ENCODE measurements at regions not wholly inside any gene's neighbourhood (a gene's known extent, or its start where the extent isn't known, plus 50 kb on each side); places are given as distances from the start of the nearest gene placed in this dataset.

- Mint-ChIP-seq H3K4me1 (no peaks in the 10 kb centered on the region), H3K36me3 (no peaks in the 10 kb centered on the region), H3K4me3 (no peak overlapping the region), H3K27ac (no peak overlapping the region), H3K27me3 (peaks cover 19% of the 10 kb centered on the region), H3K9me3 (no peaks in the 10 kb centered on the region)
- DNase-seq = no peak
- Histone ChIP-seq H3K4me3 (ENCODE audit: low read depth, low read length) (no peak overlapping the region), H3K9me3 (ENCODE audit: control insufficient read depth in 2 of 2, low read length in 2 of 2) (no peaks in the 10 kb centered on the region), H3K36me3 (ENCODE audit: control insufficient read depth, insufficient read depth, low read length) (no peaks in the 10 kb centered on the region), H3K27me3 (ENCODE audit: control insufficient read depth, insufficient read depth, low read length) (peaks cover 3% of the 10 kb centered on the region), H3K27ac (ENCODE audit: insufficient read depth, low read length, poor library complexity, severe bottlenecking) (no peak overlapping the region), H3K4me1 (ENCODE audit: control insufficient read depth, insufficient read depth, low read length, poor library complexity, severe bottlenecking) (no peaks in the 10 kb centered on the region)
- no peak for ATAC-seq (ENCODE audit: low read depth in 2 of 2)
Measured at GRCh38 chr2:196487417-196487816, 152.1 kb upstream of the CCDC150 start.

- no peaks in the 10 kb centered on the region for H3K9me3 ChIP-seq (ENCODE audit: control insufficient read depth in 2 of 2, low read length in 2 of 2)
- Mint-ChIP-seq H3K4me3 (no peak overlapping the region), H3K27me3 (peaks cover 19% of the 10 kb centered on the region), H3K9me3 (peaks cover 0 to 7% (median 2%) of the 10 kb centered on the region in 7 donors), H3K36me3 (no peaks in the 10 kb centered on the region), H3K27ac (no peak overlapping the region), H3K4me1 (no peaks in the 10 kb centered on the region)
- H3K4me3 ChIP-seq (ENCODE audit: low read depth, low read length) = no peak overlapping the region
- H3K4me1 ChIP-seq (ENCODE audit: control insufficient read depth, insufficient read depth, low read length, poor library complexity, severe bottlenecking) = no peaks in the 10 kb centered on the region
- H3K27me3 ChIP-seq (ENCODE audit: control insufficient read depth, insufficient read depth, low read length) = peaks cover 10% of the 10 kb centered on the region
- DNase-seq = no peak
- no peak for ATAC-seq (ENCODE audit: low read depth in 2 of 2)
- no peaks in the 10 kb centered on the region for H3K36me3 ChIP-seq (ENCODE audit: control insufficient read depth, insufficient read depth, low read length)
- H3K27ac ChIP-seq (ENCODE audit: insufficient read depth, low read length, poor library complexity, severe bottlenecking) = no peak overlapping the region
Measured at GRCh38 chr2:196489371-196489770, 150.1 kb upstream of the CCDC150 start.

- peaks cover 10% of the 10 kb centered on the region for H3K27me3 ChIP-seq (ENCODE audit: control insufficient read depth, insufficient read depth, low read length)
- Mint-ChIP-seq H3K9me3 (peaks cover 0 to 8% (median 7%) of the 10 kb centered on the region in 7 donors), H3K27ac (no peak overlapping the region), H3K4me1 (no peaks in the 10 kb centered on the region), H3K36me3 (no peaks in the 10 kb centered on the region), H3K4me3 (no peak overlapping the region), H3K27me3 (peaks cover 18% of the 10 kb centered on the region)
- H3K9me3 ChIP-seq (ENCODE audit: control insufficient read depth in 2 of 2, low read length in 2 of 2) = peaks cover 2 to 3% of the 10 kb centered on the region in 2 experiments
- no peak overlapping the region for H3K27ac ChIP-seq (ENCODE audit: insufficient read depth, low read length, poor library complexity, severe bottlenecking)
- no peak overlapping the region for H3K4me3 ChIP-seq (ENCODE audit: low read depth, low read length)
- DNase-seq = no peak
- H3K36me3 ChIP-seq (ENCODE audit: control insufficient read depth, insufficient read depth, low read length) = no peaks in the 10 kb centered on the region
- no peak for ATAC-seq (ENCODE audit: low read depth in 2 of 2)
- no peaks in the 10 kb centered on the region for H3K4me1 ChIP-seq (ENCODE audit: control insufficient read depth, insufficient read depth, low read length, poor library complexity, severe bottlenecking)
Measured at GRCh38 chr2:196492946-196493345, 146.6 kb upstream of the CCDC150 start.

DNA sequence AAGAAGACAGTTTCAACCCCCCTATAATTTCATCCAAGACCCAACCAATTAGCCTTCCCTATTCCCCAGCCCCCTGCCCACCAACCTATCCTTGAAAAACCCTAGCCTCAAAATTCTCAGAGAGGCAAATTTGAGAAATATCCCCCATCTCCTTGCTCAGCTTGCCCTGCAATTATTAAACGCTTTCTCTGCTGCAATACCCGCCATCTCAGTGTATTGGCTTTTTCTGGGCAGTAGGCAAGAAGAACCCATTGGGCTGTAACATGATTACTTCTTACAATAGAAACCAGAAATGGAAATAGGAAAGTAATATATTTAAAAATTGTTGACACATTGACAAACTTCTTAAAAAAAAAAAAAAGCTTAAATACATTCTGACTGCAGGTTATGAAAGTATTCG lies 140.6 kb upstream of the CCDC150 start:
- H3K27ac ChIP-seq (ENCODE audit: insufficient read depth, low read length, poor library complexity, severe bottlenecking) = no peak overlapping the region
- ATAC-seq (ENCODE audit: low read depth in 2 of 2) (no peak), DNase-seq (no peak)
- no peaks in the 10 kb centered on the region for H3K36me3 ChIP-seq (ENCODE audit: control insufficient read depth, insufficient read depth, low read length)
- Mint-ChIP-seq H3K9me3 (peaks cover 0 to 16% (median 9%) of the 10 kb centered on the region in 7 donors), H3K36me3 (no peaks in the 10 kb centered on the region), H3K27me3 (peaks cover 4% of the 10 kb centered on the region), H3K4me3 (no peak overlapping the region), H3K27ac (no peak overlapping the region), H3K4me1 (no peaks in the 10 kb centered on the region)
- no peaks in the 10 kb centered on the region for H3K4me1 ChIP-seq (ENCODE audit: control insufficient read depth, insufficient read depth, low read length, poor library complexity, severe bottlenecking)
- H3K27me3 ChIP-seq (ENCODE audit: control insufficient read depth, insufficient read depth, low read length) = peaks cover 4% of the 10 kb centered on the region
- no peak overlapping the region for H3K4me3 ChIP-seq (ENCODE audit: low read depth, low read length)
- peaks cover 7 to 13% of the 10 kb centered on the region in 2 experiments for H3K9me3 ChIP-seq (ENCODE audit: control insufficient read depth in 2 of 2, low read length in 2 of 2)

GRCh38 chr2:196499686-196500085 lies 139.8 kb upstream of the CCDC150 start:
- no peak overlapping the region for H3K27ac ChIP-seq (ENCODE audit: insufficient read depth, low read length, poor library complexity, severe bottlenecking)
- peaks cover 3% of the 10 kb centered on the region for H3K27me3 ChIP-seq (ENCODE audit: control insufficient read depth, insufficient read depth, low read length)
- H3K36me3 Mint-ChIP-seq = peaks cover 2% of the 10 kb centered on the region
- H3K4me1 ChIP-seq (ENCODE audit: control insufficient read depth, insufficient read depth, low read length, poor library complexity, severe bottlenecking) = no peaks in the 10 kb centered on the region
- no peak for DNase-seq
- H3K27me3 Mint-ChIP-seq = peaks cover 4% of the 10 kb centered on the region
- H3K4me1 Mint-ChIP-seq = no peaks in the 10 kb centered on the region
- no peaks in the 10 kb centered on the region for H3K36me3 ChIP-seq (ENCODE audit: control insufficient read depth, insufficient read depth, low read length)
- H3K9me3 ChIP-seq (ENCODE audit: control insufficient read depth in 2 of 2, low read length in 2 of 2) = peaks cover 6 to 13% of the 10 kb centered on the region in 2 experiments
- H3K9me3 Mint-ChIP-seq = peaks cover 0 to 11% (median 8%) of the 10 kb centered on the region in 7 donors
- no peak overlapping the region for H3K4me3 ChIP-seq (ENCODE audit: low read depth, low read length)
- H3K27ac Mint-ChIP-seq = no peak overlapping the region
- no peak for ATAC-seq (ENCODE audit: low read depth in 2 of 2)
- H3K4me3 Mint-ChIP-seq = no peak overlapping the region

DNA sequence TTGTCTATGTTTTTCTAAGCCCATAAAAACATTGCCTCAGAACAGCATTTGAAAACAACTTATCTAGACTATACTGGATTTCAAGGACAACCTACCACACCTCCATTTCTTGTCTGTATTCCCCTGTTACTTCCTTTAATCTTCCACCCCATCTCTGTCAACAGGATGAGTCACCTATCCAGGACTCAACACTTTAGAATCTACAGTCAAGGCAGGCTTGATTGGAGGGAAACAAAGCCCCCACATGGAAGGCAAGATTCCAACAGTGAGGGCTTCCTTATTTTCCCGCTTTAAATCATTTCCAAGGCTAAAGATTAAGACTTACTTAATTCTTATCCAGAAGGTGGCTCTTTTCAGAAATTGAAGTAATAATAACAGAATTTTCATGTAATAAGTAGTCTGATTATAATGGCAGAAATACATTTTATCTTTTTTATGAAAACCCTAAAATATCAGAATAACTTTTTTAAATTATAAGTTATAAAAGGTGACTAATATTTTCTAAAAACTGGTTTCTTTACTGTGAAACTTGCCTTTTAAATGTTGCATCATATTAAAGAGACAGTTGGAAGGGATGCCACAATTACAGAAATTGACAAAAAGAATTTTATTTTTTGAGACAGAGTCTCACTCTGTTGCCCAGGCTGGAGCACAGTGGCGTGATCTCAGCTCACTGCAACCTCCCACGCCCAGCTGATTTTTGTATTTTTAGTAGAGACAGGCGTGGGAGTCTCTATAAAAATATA lies 138.7 kb upstream of the CCDC150 start:
- Histone ChIP-seq H3K4me3 (ENCODE audit: low read depth, low read length) (no peak overlapping the region), H3K27ac (ENCODE audit: insufficient read depth, low read length, poor library complexity, severe bottlenecking) (no peak overlapping the region), H3K27me3 (ENCODE audit: control insufficient read depth, insufficient read depth, low read length) (peaks cover 3% of the 10 kb centered on the region), H3K9me3 (ENCODE audit: control insufficient read depth in 2 of 2, low read length in 2 of 2) (peaks cover 4 to 13% of the 10 kb centered on the region in 2 experiments), H3K36me3 (ENCODE audit: control insufficient read depth, insufficient read depth, low read length) (no peaks in the 10 kb centered on the region), H3K4me1 (ENCODE audit: control insufficient read depth, insufficient read depth, low read length, poor library complexity, severe bottlenecking) (no peaks in the 10 kb centered on the region)
- Mint-ChIP-seq H3K4me1 (no peaks in the 10 kb centered on the region), H3K4me3 (no peak overlapping the region), H3K27ac (no peak overlapping the region), H3K27me3 (peaks cover 4% of the 10 kb centered on the region), H3K9me3 (peaks cover 0 to 11% (median 8%) of the 10 kb centered on the region in 7 donors), H3K36me3 (peaks cover 2% of the 10 kb centered on the region)
- ATAC-seq (ENCODE audit: low read depth in 2 of 2) (no peak), DNase-seq (no peak)

GRCh38 chr2:196501836-196502235 lies 137.7 kb upstream of the CCDC150 start:
- no peak overlapping the region for H3K4me3 Mint-ChIP-seq
- Histone ChIP-seq H3K4me3 (ENCODE audit: low read depth, low read length) (no peak overlapping the region), H3K4me1 (ENCODE audit: control insufficient read depth, insufficient read depth, low read length, poor library complexity, severe bottlenecking) (no peaks in the 10 kb centered on the region), H3K9me3 (ENCODE audit: control insufficient read depth in 2 of 2, low read length in 2 of 2) (peaks cover 4 to 13% of the 10 kb centered on the region in 2 experiments), H3K27me3 (ENCODE audit: control insufficient read depth, insufficient read depth, low read length) (peaks cover 3% of the 10 kb centered on the region), H3K27ac (ENCODE audit: insufficient read depth, low read length, poor library complexity, severe bottlenecking) (no peak overlapping the region), H3K36me3 (ENCODE audit: control insufficient read depth, insufficient read depth, low read length) (no peaks in the 10 kb centered on the region)
- peaks cover 2% of the 10 kb centered on the region for H3K36me3 Mint-ChIP-seq
- H3K27me3 Mint-ChIP-seq = peaks cover 4% of the 10 kb centered on the region
- no peak overlapping the region for H3K27ac Mint-ChIP-seq
- DNase-seq (no peak), ATAC-seq (ENCODE audit: low read depth in 2 of 2) (no peak)
- H3K9me3 Mint-ChIP-seq = peaks cover 0 to 11% (median 7%) of the 10 kb centered on the region in 7 donors
- H3K4me1 Mint-ChIP-seq = no peaks in the 10 kb centered on the region

DNA sequence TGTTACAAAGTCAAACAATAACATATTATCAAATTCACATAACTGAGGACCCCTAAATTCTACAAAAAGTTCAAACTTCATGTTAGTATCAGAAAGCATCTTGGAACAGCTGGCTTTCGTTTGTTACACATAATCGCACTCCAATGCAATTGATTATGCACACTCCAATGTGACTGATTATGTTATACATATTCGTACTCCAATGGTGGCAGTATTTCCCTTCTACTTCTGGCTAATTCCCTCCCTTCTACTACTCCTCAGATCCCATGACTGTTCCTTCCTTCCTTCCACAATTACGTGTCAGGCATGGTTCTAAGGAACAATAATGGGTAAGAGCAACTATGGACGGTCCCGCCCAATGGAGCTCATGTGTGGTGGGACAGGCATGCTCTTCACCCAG lies 137.1 kb upstream of the CCDC150 start:
- peaks cover 4 to 12% of the 10 kb centered on the region in 2 experiments for H3K9me3 ChIP-seq (ENCODE audit: control insufficient read depth in 2 of 2, low read length in 2 of 2)
- peaks cover 3% of the 10 kb centered on the region for H3K27me3 ChIP-seq (ENCODE audit: control insufficient read depth, insufficient read depth, low read length)
- no peak overlapping the region for H3K4me3 Mint-ChIP-seq
- no peaks in the 10 kb centered on the region for H3K36me3 ChIP-seq (ENCODE audit: control insufficient read depth, insufficient read depth, low read length)
- no peak overlapping the region for H3K27ac Mint-ChIP-seq
- no peak overlapping the region for H3K27ac ChIP-seq (ENCODE audit: insufficient read depth, low read length, poor library complexity, severe bottlenecking)
- peaks cover 6% of the 10 kb centered on the region for H3K27me3 Mint-ChIP-seq
- H3K4me3 ChIP-seq (ENCODE audit: low read depth, low read length) = no peak overlapping the region
- H3K36me3 Mint-ChIP-seq = peaks cover 2% of the 10 kb centered on the region
- DNase-seq = no peak
- ATAC-seq (ENCODE audit: low read depth in 2 of 2) = no peak
- no peaks in the 10 kb centered on the region for H3K4me1 Mint-ChIP-seq
- H3K4me1 ChIP-seq (ENCODE audit: control insufficient read depth, insufficient read depth, low read length, poor library complexity, severe bottlenecking) = no peaks in the 10 kb centered on the region
- H3K9me3 Mint-ChIP-seq = peaks cover 0 to 11% (median 7%) of the 10 kb centered on the region in 7 donors
